ENCODE measurements at regions not wholly inside any gene's neighbourhood (a gene's known extent, or its start where the extent isn't known, plus 50 kb on each side); places are given as distances from the start of the nearest gene placed in this dataset.

- Histone ChIP-seq H3K4me3 (ENCODE audit: low read length) (no peak overlapping the region), H3K9ac (ENCODE audit: extremely low read depth, low read length, poor library complexity, severe bottlenecking) (no peak overlapping the region), H3K27me3 (ENCODE audit: control insufficient read depth, insufficient read depth, low read length, poor library complexity, severe bottlenecking) (no peaks in the 10 kb centered on the region), H3K36me3 (ENCODE audit: control insufficient read depth, insufficient read depth, low read length) (no peaks in the 10 kb centered on the region), H3K27ac (ENCODE audit: low read depth, low read length) (no peak overlapping the region), H3K4me1 (ENCODE audit: control insufficient read depth, insufficient read depth, low read length) (no peaks in the 10 kb centered on the region), H3K9me3 (ENCODE audit: control insufficient read depth, low read length) (peaks cover 4% of the 10 kb centered on the region)
- peaks cover 15% of the 10 kb centered on the region for H3K27me3 Mint-ChIP-seq (ENCODE audit: insufficient read depth)
- 67 to 90% methylated on average over 2 to 3 of the region's 3 CpGs for WGBS, 2 experiments (ENCODE audit: insufficient coverage in 1 of 2, insufficient read length in 1 of 2)
- no peaks in the 10 kb centered on the region for H3K36me3 Mint-ChIP-seq (ENCODE audit: low read depth)
- H3K27ac Mint-ChIP-seq, result no peak overlapping the region
- H3K9me3 Mint-ChIP-seq, result peaks cover 5% of the 10 kb centered on the region
- TF ChIP-seq CTCF (conservative IDR thresholded peaks at IDR 0.05), result no peak
- H3K4me1 Mint-ChIP-seq, result peaks cover 7% of the 10 kb centered on the region
- H3K4me3 Mint-ChIP-seq, result no peak overlapping the region
- no peak for DNase-seq
Measured at GRCh38 chr1:222279591-222279990, 268.3 kb downstream of the HHIPL2 start.

- H3K9me3 Mint-ChIP-seq, result peaks cover 5% of the 10 kb centered on the region
Measured at GRCh38 chr1:222278501-222278900, 269.4 kb downstream of the HHIPL2 start.

GRCh38 chr1:222275729-222276465 is 272.0 kb downstream of the HHIPL2 start:
- H3K4me3 ChIP-seq (ENCODE audit: low read length), result no peak overlapping the region
- no peaks in the 10 kb centered on the region for H3K36me3 ChIP-seq (ENCODE audit: control insufficient read depth, insufficient read depth, low read length)
- DNase-seq, result no peak
- H3K27me3 ChIP-seq (ENCODE audit: control insufficient read depth, insufficient read depth, low read length, poor library complexity, severe bottlenecking), result no peaks in the 10 kb centered on the region
- peaks cover 5% of the 10 kb centered on the region for H3K9me3 Mint-ChIP-seq
- H3K4me3 Mint-ChIP-seq, result no peak overlapping the region
- H3K27ac Mint-ChIP-seq, result no peak overlapping the region
- H3K4me1 Mint-ChIP-seq, result peaks cover 5% of the 10 kb centered on the region
- H3K36me3 Mint-ChIP-seq (ENCODE audit: low read depth), result no peaks in the 10 kb centered on the region
- H3K4me1 ChIP-seq (ENCODE audit: control insufficient read depth, insufficient read depth, low read length), result no peaks in the 10 kb centered on the region
- H3K27me3 Mint-ChIP-seq (ENCODE audit: insufficient read depth), result peaks cover 19% of the 10 kb centered on the region
- WGBS, 2 experiments (ENCODE audit: insufficient coverage in 1 of 2, insufficient read length in 1 of 2), result 92 to 100% methylated on average over 4 to 6 of the region's 6 CpGs
- H3K9me3 ChIP-seq (ENCODE audit: control insufficient read depth, low read length), result peaks cover 4% of the 10 kb centered on the region
- TF ChIP-seq CTCF (conservative IDR thresholded peaks at IDR 0.05), result no peak
- no peak overlapping the region for H3K9ac ChIP-seq (ENCODE audit: extremely low read depth, low read length, poor library complexity, severe bottlenecking)
- H3K27ac ChIP-seq (ENCODE audit: low read depth, low read length), result no peak overlapping the region

More at GRCh38 chr1:222278501-222278900, 269.4 kb downstream of the HHIPL2 start:
- H3K4me1 Mint-ChIP-seq, result peaks cover 5% of the 10 kb centered on the region
- no peaks in the 10 kb centered on the region for H3K27me3 ChIP-seq (ENCODE audit: control insufficient read depth, insufficient read depth, low read length, poor library complexity, severe bottlenecking)
- H3K4me3 ChIP-seq (ENCODE audit: low read length), result no peak overlapping the region
- DNase-seq, result no peak
- H3K4me1 ChIP-seq (ENCODE audit: control insufficient read depth, insufficient read depth, low read length), result no peaks in the 10 kb centered on the region
- H3K27ac ChIP-seq (ENCODE audit: low read depth, low read length), result no peak overlapping the region
- no peak overlapping the region for H3K9ac ChIP-seq (ENCODE audit: extremely low read depth, low read length, poor library complexity, severe bottlenecking)
- peaks cover 4% of the 10 kb centered on the region for H3K9me3 ChIP-seq (ENCODE audit: control insufficient read depth, low read length)
- no peak overlapping the region for H3K27ac Mint-ChIP-seq
- no peak overlapping the region for H3K4me3 Mint-ChIP-seq
- no peak for TF ChIP-seq CTCF (conservative IDR thresholded peaks at IDR 0.05)
- H3K36me3 ChIP-seq (ENCODE audit: control insufficient read depth, insufficient read depth, low read length), result no peaks in the 10 kb centered on the region
- H3K36me3 Mint-ChIP-seq (ENCODE audit: low read depth), result no peaks in the 10 kb centered on the region
- peaks cover 12% of the 10 kb centered on the region for H3K27me3 Mint-ChIP-seq (ENCODE audit: insufficient read depth)
